CD14-positive monocyte (primary cell): ENCODE measurements at regions not wholly inside any gene's neighbourhood (a gene's known extent, or its start where the extent isn't known, plus 50 kb on each side); places are given as distances from the start of the nearest gene placed in this dataset.

Experiments used
- DNase-seq, 3 donors: peaks; one replicate each; pipeline ENCODE4 v3.0.0-alpha.2; 2011 to 2022
- H2AFZ ChIP-seq: 2 replicates; pipeline ENCODE4 v1.6.0; 2012; ENCODE audit warnings: mild to moderate bottlenecking, low read depth, low read length, inconsistent platforms; ENCODE audit not compliant: insufficient read depth, poor library complexity, severe bottlenecking
- H3K27ac ChIP-seq, 2 donors: 1 replicate in 1 of 2; 2 replicates in 1 of 2; pipeline ENCODE4 v1.5.1; 2012 to 2013; ENCODE audit warnings: low read length in 2 of 2, control low read depth in 1 of 2, inconsistent platforms in 1 of 2, low read depth in 1 of 2, mild to moderate bottlenecking in 1 of 2
- H3K27me3 ChIP-seq, 2 donors: one replicate each; pipeline versions ENCODE4 v1.6.0 to v1.6.1; 2011 to 2013; ENCODE audit warnings: low read length in 2 of 2; ENCODE audit not compliant: control insufficient read depth in 2 of 2, insufficient read depth in 2 of 2
- H3K36me3 ChIP-seq, 2 donors: replicated peaks in 1 of 2; 1 replicate in 1 of 2; 2 replicates in 1 of 2; pipeline versions ENCODE4 v1.5.1 to v1.6.1; 2012 to 2013; ENCODE audit warnings: low read length in 2 of 2, control low read depth in 1 of 2, inconsistent platforms in 1 of 2, mild to moderate bottlenecking in 1 of 2; ENCODE audit not compliant: insufficient read depth in 2 of 2, control insufficient read depth in 1 of 2
- H3K4me1 ChIP-seq, 2 donors: 1 replicate in 1 of 2; 2 replicates in 1 of 2; pipeline versions ENCODE4 v1.5.1 to v1.6.1; 2012 to 2013; ENCODE audit warnings: low read length in 2 of 2, control low read depth in 1 of 2, inconsistent platforms in 1 of 2, mild to moderate bottlenecking in 1 of 2, moderate library complexity in 1 of 2; ENCODE audit not compliant: insufficient read depth in 2 of 2, control insufficient read depth in 1 of 2
- H3K4me2 ChIP-seq: replicated peaks from 2 replicates; pipeline ENCODE3; 2012; ENCODE audit warnings: low read length, moderate library complexity, mild to moderate bottlenecking; ENCODE audit not compliant: poor library complexity, severe bottlenecking; ENCODE audit errors: extremely low read depth
- H3K4me3 ChIP-seq, 3 experiments: fragments of 200-600 bp in 1 of 3; sonication (generic) in 1 of 3; replicated peaks in 1 of 3; 1 replicate in 2 of 3; 2 replicates in 1 of 3; pipeline ENCODE4 v1.5.1; 2011 to 2013; ENCODE audit warnings: low read length in 3 of 3, mild to moderate bottlenecking in 3 of 3, control low read depth in 2 of 3, low read depth in 2 of 3, inconsistent platforms in 1 of 3, moderate library complexity in 1 of 3
- H3K79me2 ChIP-seq: 2 replicates; pipeline ENCODE4 v1.6.0; 2012; ENCODE audit warnings: mild to moderate bottlenecking, control low read depth, inconsistent platforms, low read length, moderate library complexity; ENCODE audit not compliant: insufficient read depth
- H3K9ac ChIP-seq: 2 replicates; pipeline ENCODE4 v1.6.0; 2017; ENCODE audit warnings: low read length, mild to moderate bottlenecking; ENCODE audit not compliant: insufficient read depth, poor library complexity, severe bottlenecking
- H3K9me3 ChIP-seq, 2 donors: replicated peaks in 1 of 2; 1 replicate in 1 of 2; 2 replicates in 1 of 2; pipeline versions ENCODE4 v1.5.1 to v1.6.1; 2012 to 2013; ENCODE audit warnings: low read length in 2 of 2, control low read depth in 1 of 2; ENCODE audit not compliant: control insufficient read depth in 1 of 2, insufficient read depth in 1 of 2
- H4K20me1 ChIP-seq: 2 replicates; pipeline ENCODE4 v1.6.0; 2012; ENCODE audit warnings: mild to moderate bottlenecking, low read length, control low read depth, moderate library complexity; ENCODE audit not compliant: insufficient read depth
- H3K27ac Mint-ChIP-seq, 7 donors: one replicate each; pipeline ENCODE4 v1.8.0; 2020; ENCODE audit warnings: mild to moderate bottlenecking in 7 of 7, mixed read lengths in 7 of 7, moderate library complexity in 6 of 7, inconsistent platforms in 2 of 7
- H3K27me3 Mint-ChIP-seq, 3 donors: one replicate each; pipeline ENCODE4 v1.8.0; 2021 to 2022; ENCODE audit warnings: low read depth in 3 of 3, mild to moderate bottlenecking in 3 of 3, mixed read lengths in 3 of 3, moderate library complexity in 3 of 3, inconsistent platforms in 1 of 3
- H3K36me3 Mint-ChIP-seq, 2 donors: one replicate each; pipeline ENCODE4 v1.8.0; 2020; ENCODE audit warnings: mixed read lengths in 2 of 2, inconsistent platforms in 1 of 2, mild to moderate bottlenecking in 1 of 2
- H3K4me1 Mint-ChIP-seq: one replicate; pipeline ENCODE4 v1.8.0; 2020; ENCODE audit warnings: mild to moderate bottlenecking, mixed read lengths
- H3K4me3 Mint-ChIP-seq, 2 donors: one replicate each; pipeline ENCODE4 v1.8.0; 2020; ENCODE audit warnings: mild to moderate bottlenecking in 2 of 2, mixed read lengths in 2 of 2, moderate library complexity in 1 of 2
- H3K9me3 Mint-ChIP-seq, 7 donors: one replicate each; pipeline ENCODE4 v1.8.0; 2020 to 2022; ENCODE audit warnings: mixed read lengths in 7 of 7, mild to moderate bottlenecking in 6 of 7, moderate library complexity in 6 of 7, inconsistent platforms in 2 of 7
- WGBS: methylation state at CpG from one replicate; pipeline ENCODE4 v1.1.5; 2013; ENCODE audit warnings: missing lambda C conversion rate; ENCODE audit not compliant: insufficient coverage; 5-methylcytosine and 5-hydroxymethylcytosine counted together
- intact Hi-C, 2 donors: fragments of 100-400 bp; cut with micrococcal nuclease; formaldehyde crosslinking; loops; one replicate each; pipeline versions ENCODE4 v1.15.0 to v1.15.1; 2023
- TF ChIP-seq, protein P1 (sequence below): fragments of 200-600 bp; IDR thresholded peaks from one replicate; pipeline ENCODE4 v1.8.0; 2022; ENCODE audit warnings: antibody characterized with exemption, mild to moderate bottlenecking

- Histone ChIP-seq H3K9me3 (peaks cover 0 to 5% of the 10 kb centered on the region in 2 donors), H3K4me2 (peak overlapping the region; percentile 7), H3K4me1 (peaks cover 0 to 2% of the 10 kb centered on the region in 2 donors), H3K9ac (no peak overlapping the region), H3K36me3 (no peaks in the 10 kb centered on the region), H2AFZ (no peak overlapping the region), H3K4me3 (no peak overlapping the region), H3K27me3 (no peaks in the 10 kb centered on the region), H4K20me1 (no peaks in the 10 kb centered on the region), H3K79me2 (no peaks in the 10 kb centered on the region), H3K27ac (no peak overlapping the region)
- Mint-ChIP-seq H3K36me3 (no peaks in the 10 kb centered on the region), H3K27ac (no peak overlapping the region), H3K9me3 (peaks cover 0 to 13% (median 5%) of the 10 kb centered on the region in 7 donors), H3K4me3 (no peak overlapping the region), H3K27me3 (peaks cover 0 to 1% (median 0%) of the 10 kb centered on the region in 3 donors), H3K4me1 (peaks cover 4% of the 10 kb centered on the region)
- intact Hi-C loops: no loop called here
- peak in 1 of 3 donors; percentile 2 for DNase-seq
- no CpG with 5 or more reads among the region's 2 CpGs for WGBS
- TF ChIP-seq, protein P1, sequence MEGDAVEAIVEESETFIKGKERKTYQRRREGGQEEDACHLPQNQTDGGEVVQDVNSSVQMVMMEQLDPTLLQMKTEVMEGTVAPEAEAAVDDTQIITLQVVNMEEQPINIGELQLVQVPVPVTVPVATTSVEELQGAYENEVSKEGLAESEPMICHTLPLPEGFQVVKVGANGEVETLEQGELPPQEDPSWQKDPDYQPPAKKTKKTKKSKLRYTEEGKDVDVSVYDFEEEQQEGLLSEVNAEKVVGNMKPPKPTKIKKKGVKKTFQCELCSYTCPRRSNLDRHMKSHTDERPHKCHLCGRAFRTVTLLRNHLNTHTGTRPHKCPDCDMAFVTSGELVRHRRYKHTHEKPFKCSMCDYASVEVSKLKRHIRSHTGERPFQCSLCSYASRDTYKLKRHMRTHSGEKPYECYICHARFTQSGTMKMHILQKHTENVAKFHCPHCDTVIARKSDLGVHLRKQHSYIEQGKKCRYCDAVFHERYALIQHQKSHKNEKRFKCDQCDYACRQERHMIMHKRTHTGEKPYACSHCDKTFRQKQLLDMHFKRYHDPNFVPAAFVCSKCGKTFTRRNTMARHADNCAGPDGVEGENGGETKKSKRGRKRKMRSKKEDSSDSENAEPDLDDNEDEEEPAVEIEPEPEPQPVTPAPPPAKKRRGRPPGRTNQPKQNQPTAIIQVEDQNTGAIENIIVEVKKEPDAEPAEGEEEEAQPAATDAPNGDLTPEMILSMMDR: no peak
Measured at GRCh38 chr9:20117986-20118385, 329.1 kb upstream of the SLC24A2 start.

DNA sequence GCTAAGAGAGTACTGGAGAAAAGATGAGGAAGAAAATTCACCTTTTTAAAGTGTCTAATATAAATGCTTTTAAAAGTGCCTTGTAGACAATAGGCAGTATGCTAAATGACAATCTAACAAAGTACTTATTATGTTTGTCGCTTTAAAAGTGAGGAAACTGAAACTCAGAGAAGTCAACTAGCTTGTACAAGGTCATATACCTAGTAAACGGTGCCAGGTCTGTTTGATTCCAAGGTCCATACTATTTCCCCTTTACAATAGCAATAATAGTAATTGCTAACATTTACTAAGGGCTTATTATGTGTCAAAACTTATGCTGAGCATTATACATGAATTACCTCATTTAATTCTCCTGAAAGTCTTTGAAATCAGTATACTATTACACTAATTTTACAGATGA, 328.6 kb upstream of the SLC24A2 start:
- H3K4me3 ChIP-seq: no peak overlapping the region
- Mint-ChIP-seq H3K4me3 (no peak overlapping the region), H3K36me3 (no peaks in the 10 kb centered on the region), H3K9me3 (peaks cover 0 to 13% (median 5%) of the 10 kb centered on the region in 7 donors), H3K27me3 (no peaks in the 10 kb centered on the region), H3K27ac (no peak overlapping the region), H3K4me1 (peaks cover 4% of the 10 kb centered on the region)
- peak overlapping the region; percentile 7 for H3K4me2 ChIP-seq
- intact Hi-C loops: no loop called here
- DNase-seq: no peak
- H3K27ac ChIP-seq: no peak overlapping the region
- H4K20me1 ChIP-seq: no peaks in the 10 kb centered on the region
- no peak overlapping the region for H3K9ac ChIP-seq
- no peak overlapping the region for H2AFZ ChIP-seq
- peaks cover 0 to 2% of the 10 kb centered on the region in 2 donors for H3K4me1 ChIP-seq
- peaks cover 0 to 5% of the 10 kb centered on the region in 2 donors for H3K9me3 ChIP-seq
- H3K79me2 ChIP-seq: no peaks in the 10 kb centered on the region
- TF ChIP-seq, protein P1: no peak
- no peaks in the 10 kb centered on the region for H3K36me3 ChIP-seq
- no peaks in the 10 kb centered on the region for H3K27me3 ChIP-seq
- WGBS: no CpG with 5 or more reads among the region's 2 CpGs
